ENCODE measurements at regions not wholly inside any gene's neighbourhood (a gene's known extent, or its start where the extent isn't known, plus 50 kb on each side); places are given as distances from the start of the nearest gene placed in this dataset.

- TF ChIP-seq POLR2A (IDR thresholded peaks at IDR 0.05) (no peak), CTCF (IDR thresholded peaks at IDR 0.05) (no peak)
These were observed 239.4 kb downstream of the LURAP1L start for GRCh38 chr9:13013991-13014883.

Data from uterus (tissue), 2 donors.